ENCODE measurements at regions not wholly inside any gene's neighbourhood (a gene's known extent, or its start where the extent isn't known, plus 50 kb on each side); places are given as distances from the start of the nearest gene placed in this dataset.

DNA sequence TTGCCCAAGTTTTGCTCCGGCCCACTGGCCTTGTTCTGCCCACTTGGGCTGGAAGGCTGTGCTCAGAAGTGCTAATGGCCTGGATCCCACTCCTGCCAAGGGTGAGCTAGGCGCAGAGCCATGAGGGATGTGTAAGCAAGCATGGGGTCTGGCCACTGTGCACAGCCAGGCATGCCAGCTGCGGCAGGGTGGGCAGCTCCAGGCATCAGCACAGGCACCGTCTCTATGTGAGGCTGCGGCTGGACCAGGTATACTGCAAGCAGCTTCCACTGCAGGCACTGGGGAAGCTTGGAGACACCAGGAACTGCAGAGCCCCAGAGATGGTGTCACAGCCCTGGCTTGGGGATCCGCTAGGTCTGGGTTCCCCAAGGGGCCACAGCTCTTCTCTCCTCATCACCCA is 264.9 kb downstream of the LRIG3 start:
- TF ChIP-seq CTCF (IDR thresholded peaks at IDR 0.05), result no peak
- no peak overlapping the region for H3K4me3 ChIP-seq
- intact Hi-C loops (cut with DNase I), result no loop called here
- ATAC-seq, result no peak
- H3K27ac ChIP-seq, result no peak overlapping the region
- no peak for DNase-seq
- 85 to 88% methylated on average over 6 of the region's 6 CpGs for WGBS, 2 donors
- H3K4me1 ChIP-seq, result no peaks in the 10 kb centered on the region
- peaks cover 0 to 16% (median 3%) of the 10 kb centered on the region in 11 donors for H3K9me3 ChIP-seq
- peaks cover 0 to 7% (median 0%) of the 10 kb centered on the region in 7 donors for H3K27me3 ChIP-seq
- no peaks in the 10 kb centered on the region for H3K36me3 ChIP-seq

DNA sequence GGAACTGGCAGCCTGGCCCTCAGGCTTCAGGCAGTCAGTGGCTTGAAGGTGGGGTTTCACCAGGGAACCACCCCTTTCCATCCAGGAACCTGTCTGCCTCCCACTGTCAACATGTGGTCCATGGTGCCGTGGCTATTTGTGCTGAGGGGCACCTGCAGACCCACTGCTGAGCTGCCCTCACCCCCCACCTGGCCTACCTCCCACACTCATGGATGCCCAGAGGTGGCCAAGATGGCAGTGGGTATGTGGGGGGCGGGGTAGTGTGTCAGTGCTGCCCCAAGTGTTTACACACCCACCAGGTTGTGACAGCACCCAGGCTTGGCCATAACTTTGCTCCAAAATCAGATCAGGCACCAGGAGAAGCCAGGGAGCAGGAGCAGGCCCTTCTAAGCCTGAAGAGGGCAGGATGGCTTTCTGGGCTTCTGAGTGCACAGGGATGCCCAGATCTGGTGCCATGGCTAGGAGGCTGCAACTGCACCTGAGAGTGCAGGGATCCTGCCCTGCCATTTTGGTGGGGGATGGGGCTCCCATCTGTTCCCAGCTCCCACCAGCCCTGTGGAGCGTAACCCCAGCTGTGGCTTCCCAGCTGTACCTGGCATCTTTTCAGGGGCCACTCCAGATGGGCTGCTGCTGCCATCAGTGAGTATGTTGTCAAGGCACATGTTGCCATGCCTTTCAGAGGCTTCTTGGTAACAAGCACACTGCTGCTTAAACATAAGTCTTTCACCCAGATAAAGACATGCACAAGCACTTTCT is 263.9 kb downstream of the LRIG3 start:
- intact Hi-C loops (cut with DNase I), result no loop called here
- DNase-seq (no peak), ATAC-seq (no peak)
- Histone ChIP-seq H3K9me3 (peaks cover 0 to 16% (median 3%) of the 10 kb centered on the region in 11 donors), H3K4me3 (no peak overlapping the region), H3K36me3 (no peaks in the 10 kb centered on the region), H3K4me1 (no peaks in the 10 kb centered on the region), H3K27ac (no peak overlapping the region), H3K27me3 (peaks cover 0 to 7% (median 0%) of the 10 kb centered on the region in 7 donors)
- 79 to 91% methylated on average over 3 of the region's 3 CpGs for WGBS, 2 donors
- no peak for TF ChIP-seq CTCF (IDR thresholded peaks at IDR 0.05)

DNA sequence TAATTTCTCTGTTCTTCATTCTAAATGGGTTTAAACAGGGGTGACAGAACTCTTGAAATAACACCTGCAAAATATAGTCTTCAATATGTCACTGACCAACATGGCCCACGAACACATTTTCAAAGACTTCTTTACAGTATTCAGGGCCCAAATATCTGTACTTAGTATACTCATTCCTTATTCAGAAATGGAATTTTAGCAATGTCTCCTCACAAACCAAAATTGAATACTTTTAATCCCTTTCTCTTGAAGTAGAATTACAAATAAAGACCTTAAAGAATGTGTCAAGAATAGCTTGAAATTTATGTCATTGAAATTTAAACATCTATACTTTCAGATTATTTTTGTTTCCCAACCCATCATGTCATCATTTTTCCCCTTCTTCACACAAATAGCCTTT is 263.1 kb downstream of the LRIG3 start:
- no peak for TF ChIP-seq CTCF (IDR thresholded peaks at IDR 0.05)
- Histone ChIP-seq H3K9me3 (peaks cover 0 to 16% (median 3%) of the 10 kb centered on the region in 11 donors), H3K4me3 (no peak overlapping the region), H3K27me3 (peaks cover 0 to 7% (median 0%) of the 10 kb centered on the region in 7 donors), H3K36me3 (no peaks in the 10 kb centered on the region), H3K27ac (no peak overlapping the region), H3K4me1 (no peaks in the 10 kb centered on the region)
- ATAC-seq (no peak), DNase-seq (no peak)
- intact Hi-C loops (cut with DNase I), result no loop called here
- 77 to 79% methylated on average over 1 of the region's 1 CpG for WGBS, 2 donors

- Histone ChIP-seq H3K4me1 (no peaks in the 10 kb centered on the region), H3K27ac (no peak overlapping the region), H3K9me3 (no peaks in the 10 kb centered on the region), H3K4me3 (no peak overlapping the region), H3K36me3 (no peaks in the 10 kb centered on the region), H3K27me3 (no peaks in the 10 kb centered on the region)
- DNase-seq (no peak), ATAC-seq (no peak)
- 84 to 88% methylated on average over 2 of the region's 2 CpGs for WGBS, 2 donors
- TF ChIP-seq CTCF (IDR thresholded peaks at IDR 0.05), result no peak
- intact Hi-C loops (cut with DNase I), result no loop called here
Observed at GRCh38 chr12:58665375-58665774, 254.9 kb downstream of the LRIG3 start.
